HG02623 (cell line): ENCODE measurements at regions not wholly inside any gene's neighbourhood (a gene's known extent, or its start where the extent isn't known, plus 50 kb on each side); places are given as distances from the start of the nearest gene placed in this dataset.
"Not testable (repeated sequence)": the region's sequence is repeated elsewhere in the genome, so short reads cannot be mapped to it uniquely, and the experiment has no call there.

Source experiments
- ATAC-seq: cut with Tn5 transposase; IDR thresholded peaks from one replicate; pipeline ENCODE4 v1.9.1; 2021; ENCODE audit warnings: moderate library complexity; ENCODE audit not compliant: unreplicated experiment

DNA sequence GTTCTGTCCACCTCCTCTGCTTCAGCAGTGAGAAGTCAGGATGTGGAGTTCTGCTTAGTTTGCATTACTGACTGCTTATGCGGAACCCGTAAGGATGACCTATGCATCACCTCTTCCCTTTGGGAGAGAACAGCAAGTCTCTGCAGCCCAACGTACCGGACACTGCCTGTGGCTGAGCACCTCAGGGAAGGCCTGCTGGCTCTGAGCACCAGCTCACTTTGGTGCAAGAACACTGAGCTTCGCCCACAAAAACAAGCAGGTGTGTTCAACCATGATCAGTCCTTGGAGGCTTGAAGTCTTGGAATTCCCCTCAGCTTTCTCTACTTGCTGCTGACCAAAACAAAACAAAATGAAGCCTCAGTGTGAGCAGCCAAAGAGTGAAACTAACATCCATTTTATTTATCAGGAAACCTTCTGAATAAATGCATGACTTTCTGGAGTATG is 52.7 kb upstream of the NCK2 start:
- peak; percentile 67 for ATAC-seq

DNA sequence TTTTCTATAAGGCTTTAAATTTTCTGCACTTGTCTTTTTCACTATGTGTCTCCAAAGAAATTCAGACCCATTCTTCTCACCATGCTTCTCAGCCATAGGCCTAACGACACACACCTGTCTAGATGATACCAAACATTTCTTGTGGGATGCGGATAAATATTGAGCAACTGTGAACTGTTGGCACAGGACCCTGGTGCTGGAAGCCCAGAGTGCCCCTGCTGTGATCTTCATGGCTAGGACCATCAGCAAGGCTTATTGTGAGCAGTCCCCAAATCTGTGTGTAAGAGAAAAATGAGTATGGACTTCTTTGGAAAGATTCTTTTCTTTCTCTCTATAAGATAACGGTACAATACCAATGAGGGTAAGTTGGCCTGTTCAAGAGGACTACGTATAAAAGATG is 54.1 kb upstream of the NCK2 start:
- ATAC-seq = no peak

DNA sequence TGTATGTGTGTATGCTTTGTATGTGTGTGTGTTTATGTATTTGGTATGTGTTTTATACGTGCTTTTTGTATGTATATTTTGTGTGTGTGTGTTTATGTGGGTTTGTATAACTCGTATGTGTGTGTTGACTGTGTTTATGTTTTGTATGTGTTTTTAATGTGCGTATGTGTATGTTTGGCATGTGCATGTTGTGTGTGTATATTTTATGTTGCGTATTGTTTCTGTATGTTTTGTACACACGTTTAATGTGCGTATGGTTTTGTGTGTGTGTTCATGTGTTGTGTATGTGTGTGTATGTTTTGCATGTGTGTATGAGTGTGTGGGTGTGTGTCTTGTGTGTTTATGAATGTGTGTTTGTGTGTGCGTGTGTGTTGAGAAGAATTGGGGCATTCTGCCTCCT is 55.2 kb upstream of the NCK2 start:
- ATAC-seq = no peak

DNA sequence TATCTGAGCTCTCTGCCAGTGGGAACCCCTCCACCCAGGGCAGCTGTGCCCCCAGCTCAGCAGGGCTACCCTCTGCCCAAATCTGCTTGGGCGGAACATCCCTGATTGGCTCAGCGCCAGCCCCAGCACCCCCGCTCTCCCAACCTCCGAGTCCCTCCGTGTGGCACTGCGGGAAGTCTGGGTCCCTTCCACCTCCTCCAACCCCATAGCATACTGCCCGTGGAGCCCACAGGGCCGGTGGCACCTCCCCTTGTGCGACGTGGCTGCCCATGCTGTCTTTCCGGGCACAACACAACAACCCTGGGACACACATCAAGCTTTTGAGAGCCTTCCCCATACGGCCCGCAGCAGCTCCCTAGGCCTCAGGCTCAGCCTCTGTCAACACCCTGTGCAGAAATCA is 55.8 kb upstream of the NCK2 start:
- no peak for ATAC-seq

DNA sequence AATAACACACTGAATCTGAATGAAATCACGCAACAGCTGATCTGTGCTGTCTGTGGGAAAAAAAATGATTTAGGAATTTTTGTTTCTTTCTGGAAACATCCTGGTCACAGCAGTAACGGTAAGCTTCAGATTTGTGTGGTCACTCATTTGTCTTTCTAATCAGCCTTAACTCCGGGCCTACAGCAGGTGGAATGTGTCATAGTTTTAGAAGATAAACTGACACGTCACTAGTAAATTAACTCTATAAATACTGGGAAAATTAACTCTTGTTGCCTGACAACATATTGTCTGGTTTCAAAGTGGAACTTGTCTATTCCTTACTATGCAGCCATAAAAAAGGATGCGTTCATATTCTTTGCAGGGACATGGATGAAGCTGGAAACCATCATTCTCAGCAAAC is 58.1 kb upstream of the NCK2 start:
- ATAC-seq = no peak

DNA sequence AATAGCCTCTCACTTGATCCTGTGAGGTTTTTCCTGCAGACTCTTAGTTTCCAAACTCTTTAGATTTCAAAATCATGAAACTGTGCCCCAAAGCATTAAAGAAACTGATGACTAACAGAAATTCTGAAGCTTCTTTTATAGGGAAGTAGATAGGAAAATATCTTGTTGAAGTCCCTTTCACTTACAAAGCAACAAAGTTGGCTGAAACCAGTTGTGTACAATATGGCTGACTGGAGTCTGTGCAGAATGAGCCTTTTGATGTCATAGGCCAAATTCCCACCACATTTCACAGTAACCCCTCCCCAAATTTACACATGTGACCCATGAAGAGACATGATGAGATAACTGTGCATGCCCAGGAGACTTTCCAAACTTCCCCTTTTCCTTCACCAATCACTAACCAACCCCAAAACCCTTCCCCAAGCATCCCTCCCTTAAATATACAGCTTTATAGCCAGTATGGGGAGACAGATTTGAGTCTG is 61.7 kb upstream of the NCK2 start:
- no peak for ATAC-seq

DNA sequence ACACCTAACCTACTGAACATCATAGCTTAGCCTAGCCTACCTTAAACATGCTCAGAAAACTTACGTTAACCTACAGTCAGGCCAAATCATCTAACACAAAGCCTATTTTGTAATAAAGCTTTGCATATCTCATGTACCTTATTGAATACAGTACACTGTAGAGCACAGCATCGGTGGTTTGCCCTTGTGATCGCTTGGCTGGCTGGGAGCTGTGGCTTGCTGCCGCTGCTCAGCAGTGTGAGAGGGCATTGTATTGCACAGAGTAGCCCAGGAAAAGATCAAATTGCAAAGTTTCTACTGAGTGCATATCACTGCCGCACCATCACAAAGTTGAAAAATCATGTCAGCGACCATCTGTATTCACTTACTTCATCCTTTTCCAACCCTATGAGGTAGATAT is 62.3 kb upstream of the NCK2 start:
- no peak for ATAC-seq

DNA sequence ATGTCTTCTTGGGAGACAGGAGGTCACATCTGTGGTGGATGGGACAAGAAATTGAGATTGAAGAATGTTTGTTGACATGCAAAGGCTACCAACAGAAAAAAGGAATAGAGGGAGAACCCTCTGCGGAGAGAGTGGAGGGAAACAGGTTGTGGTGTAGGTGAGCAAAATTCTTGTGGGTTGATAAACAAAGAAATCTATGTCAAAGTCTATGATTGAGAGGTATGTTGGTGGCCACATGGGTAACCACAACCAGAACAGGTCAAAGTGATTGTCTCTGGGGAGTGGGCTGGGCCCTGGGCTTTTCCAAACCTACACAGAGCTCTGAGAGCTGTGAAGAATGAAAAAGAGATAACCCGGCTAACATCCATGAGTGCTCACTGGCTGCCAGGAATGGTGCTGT is 62.8 kb upstream of the NCK2 start:
- ATAC-seq = no peak

DNA sequence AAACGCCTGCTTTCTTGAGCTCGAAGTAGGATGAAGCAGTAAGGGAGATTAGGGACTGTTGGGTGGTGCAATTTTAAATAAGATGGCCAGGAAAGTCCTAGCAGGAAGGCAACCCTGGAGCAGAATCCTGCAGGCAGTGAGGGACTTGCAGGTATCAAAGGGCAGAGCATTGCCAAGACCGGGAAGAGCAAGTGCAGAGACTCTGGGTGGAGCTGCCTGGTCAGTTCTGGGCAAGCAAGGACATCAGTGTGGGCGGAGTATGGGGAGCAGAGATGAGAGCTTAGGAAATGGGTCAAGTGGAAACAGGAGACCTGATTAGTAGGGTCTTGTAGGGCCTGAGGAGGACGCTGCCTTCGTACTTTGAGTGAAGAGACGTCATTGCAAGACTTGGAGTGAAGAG is 64.4 kb upstream of the NCK2 start:
- no peak for ATAC-seq

DNA sequence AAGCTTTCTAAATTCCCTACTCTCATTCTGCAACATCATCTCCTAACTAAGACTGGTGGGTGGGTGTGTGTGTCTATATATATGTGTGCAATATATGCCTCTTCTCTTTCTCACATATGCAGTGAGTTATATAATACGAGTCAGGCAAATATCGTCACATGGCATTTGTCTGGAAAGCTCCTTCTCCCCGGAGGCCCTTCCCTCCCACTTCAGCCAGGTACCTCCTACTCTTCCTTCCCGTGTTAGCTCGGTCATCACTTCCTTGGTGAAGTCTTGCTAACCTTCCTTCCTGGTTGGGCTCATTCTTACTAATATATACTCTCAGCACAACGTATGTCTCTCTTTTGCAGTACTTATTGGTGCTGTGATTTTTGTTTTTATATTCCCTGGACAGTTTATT is 66.4 kb upstream of the NCK2 start:
- no peak for ATAC-seq

DNA sequence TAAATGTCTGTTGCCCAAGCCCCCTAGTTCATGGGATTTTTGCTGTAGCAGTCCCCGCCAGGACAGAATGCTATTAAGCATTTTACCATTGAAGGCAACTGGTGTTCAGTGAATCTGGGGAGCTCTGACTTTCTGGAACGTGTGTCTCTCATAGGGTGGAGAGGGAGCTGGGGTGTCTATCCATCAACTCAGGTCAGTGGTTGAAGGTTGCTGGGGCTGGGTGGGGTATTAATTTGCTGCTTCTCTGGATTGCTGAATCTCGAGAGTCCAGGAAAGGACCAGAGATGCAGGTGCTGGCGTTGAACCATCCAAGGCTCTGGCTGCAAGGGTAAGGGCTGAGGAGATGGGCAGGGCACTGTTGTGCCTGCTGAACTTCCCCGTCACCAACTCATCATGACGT is 66.8 kb upstream of the NCK2 start:
- ATAC-seq = no peak

DNA sequence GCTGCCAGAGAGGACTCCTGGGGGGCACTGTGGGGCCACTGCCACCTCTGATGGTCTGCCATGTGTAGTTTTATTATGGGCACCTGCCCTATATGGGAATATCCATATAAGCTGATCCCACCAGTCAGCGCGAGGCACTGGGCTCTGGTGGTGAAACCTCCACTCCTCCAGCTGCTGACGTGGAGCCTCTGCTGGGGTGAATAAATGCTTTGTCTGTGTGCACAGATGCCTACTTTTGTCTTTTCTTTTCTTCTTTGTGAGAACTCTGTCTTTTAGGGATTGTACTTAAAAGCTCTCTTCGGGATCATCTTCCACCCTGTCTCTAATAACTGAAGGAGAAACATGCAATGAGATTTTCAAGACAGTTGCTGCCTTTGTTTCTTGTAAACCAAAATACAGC is 68.9 kb upstream of the NCK2 start:
- no peak for ATAC-seq

DNA sequence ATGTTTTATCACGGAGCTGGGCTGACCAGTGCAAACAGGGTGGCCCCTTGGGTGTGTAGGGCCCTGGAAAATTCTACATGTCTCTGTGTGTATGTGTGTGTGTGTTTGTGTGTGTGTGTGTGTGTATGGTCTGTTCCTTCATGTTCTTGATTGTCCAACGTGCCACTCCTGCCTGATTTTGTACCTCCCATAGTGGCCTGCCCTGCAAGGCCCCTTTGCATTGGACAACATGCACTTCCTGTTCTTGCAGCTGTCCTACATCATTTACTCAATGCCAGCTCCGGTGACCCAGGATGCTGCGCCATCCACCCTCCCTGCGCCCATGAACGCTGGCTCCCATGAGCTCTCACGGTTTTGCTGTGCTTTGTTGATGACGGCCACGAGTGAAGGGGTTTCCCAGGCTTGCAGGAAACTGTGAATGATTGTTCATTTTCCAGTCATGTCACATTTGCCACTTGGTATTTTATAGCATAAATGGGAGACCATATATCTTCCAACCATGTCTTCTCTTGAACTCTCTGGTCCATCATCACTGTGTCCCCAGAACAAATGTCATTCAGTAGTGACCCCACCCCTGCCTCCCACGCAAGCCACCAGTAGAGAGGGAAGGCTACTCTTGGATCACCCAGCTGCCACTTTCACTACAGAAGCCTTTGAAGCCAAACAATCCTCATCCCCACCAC is 69.7 kb upstream of the NCK2 start:
- ATAC-seq = no peak

DNA sequence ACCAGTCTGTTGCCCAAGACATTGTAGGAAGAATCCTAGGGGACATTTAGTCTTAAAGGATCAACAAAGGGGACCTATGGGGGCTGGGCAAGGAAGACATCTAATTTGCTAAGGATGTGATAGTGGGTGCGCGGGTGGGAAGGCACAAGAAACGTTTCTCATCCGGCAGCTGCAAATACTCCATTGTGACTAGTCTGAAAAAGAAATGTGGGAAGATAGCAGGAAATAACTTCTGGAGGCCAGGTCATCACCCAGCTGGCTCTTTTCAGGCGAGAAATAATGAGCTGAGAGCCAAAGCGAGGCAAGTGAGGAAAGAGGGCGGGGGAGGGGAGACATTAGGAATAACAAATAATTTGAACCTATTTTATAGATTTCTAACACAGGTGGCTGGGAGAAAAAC is 70.3 kb upstream of the NCK2 start:
- no peak for ATAC-seq

DNA sequence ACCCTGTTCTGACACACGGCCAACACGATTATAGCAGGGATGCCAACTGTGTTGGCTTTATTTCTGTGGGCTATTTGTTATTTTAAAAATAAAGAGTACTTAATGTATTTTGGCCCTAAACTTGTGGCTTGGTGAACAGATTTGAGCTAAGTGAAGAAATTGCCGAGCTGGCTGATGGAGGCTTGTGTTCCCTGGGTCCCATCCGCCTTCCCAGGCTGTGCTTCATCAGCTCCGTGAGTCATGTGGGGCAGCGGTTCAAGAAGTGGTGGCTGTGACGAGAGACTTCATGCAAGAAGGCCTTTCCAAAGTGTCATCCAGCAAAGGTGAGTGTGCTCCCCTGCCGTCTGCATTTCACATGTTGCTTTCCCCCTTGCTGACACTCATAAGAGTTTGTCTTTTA is 73.6 kb upstream of the NCK2 start:
- ATAC-seq = no peak

DNA sequence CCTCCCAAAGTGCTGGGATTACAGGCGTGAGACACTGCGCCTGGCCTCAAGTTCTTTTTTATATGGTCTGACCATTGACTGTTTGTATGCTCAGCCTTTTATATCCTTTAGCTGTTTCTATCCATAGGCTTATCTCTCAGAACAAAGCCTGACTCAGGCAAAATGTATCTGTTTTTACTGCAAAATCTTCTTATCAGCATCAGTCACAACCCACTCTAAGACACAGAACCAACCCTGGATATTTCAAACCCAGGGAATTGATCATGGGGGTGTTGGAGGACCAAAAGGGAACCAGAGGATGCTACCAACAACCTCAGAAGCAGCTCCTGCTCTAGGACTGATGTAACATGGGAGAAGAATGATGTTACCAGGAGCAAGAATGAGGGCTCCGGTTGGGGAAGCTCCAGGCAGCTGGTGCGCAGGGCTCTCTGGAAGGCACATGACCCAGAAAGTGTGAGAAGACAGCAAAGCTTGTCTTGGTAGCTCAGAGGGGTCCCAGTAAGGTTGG is 75.3 kb upstream of the NCK2 start:
- no peak for ATAC-seq

DNA sequence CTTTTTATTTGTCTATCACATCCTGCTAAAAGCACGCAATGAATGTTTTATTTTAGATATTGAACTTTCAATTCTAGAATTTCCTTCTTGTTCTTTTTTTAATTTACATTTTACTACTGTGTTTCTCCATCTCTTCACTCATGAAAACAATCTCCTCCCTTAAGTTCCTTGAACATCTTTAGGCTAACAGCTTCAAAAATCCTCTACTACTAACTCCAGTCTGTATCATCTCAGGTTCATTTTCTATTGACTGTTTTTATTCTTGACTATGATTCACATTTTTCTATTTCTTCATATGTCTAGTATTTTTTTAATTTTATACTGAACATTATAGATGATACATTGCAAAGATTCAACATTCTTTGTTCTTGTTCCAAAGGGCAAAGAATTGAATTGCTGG is 79.2 kb upstream of the NCK2 start:
- no peak for ATAC-seq

DNA sequence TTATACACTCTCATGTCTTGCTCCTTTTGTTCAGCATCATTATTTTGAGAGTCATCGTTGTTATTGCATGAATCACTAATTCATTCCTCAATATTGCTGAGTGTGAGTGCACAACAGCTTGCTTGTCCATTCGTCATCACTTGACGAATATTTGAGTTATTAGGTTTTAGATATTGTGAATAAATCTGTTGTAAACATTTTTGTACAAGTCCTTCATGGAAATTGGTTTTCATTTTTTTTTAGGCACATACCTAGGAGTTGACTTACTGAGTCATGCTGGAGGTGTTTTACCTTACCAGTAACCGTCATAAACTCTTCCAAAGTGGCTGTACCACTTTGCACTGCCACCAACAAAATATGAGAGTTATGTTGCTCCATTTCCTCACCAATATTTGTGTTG is 84.2 kb upstream of the NCK2 start:
- no peak for ATAC-seq

DNA sequence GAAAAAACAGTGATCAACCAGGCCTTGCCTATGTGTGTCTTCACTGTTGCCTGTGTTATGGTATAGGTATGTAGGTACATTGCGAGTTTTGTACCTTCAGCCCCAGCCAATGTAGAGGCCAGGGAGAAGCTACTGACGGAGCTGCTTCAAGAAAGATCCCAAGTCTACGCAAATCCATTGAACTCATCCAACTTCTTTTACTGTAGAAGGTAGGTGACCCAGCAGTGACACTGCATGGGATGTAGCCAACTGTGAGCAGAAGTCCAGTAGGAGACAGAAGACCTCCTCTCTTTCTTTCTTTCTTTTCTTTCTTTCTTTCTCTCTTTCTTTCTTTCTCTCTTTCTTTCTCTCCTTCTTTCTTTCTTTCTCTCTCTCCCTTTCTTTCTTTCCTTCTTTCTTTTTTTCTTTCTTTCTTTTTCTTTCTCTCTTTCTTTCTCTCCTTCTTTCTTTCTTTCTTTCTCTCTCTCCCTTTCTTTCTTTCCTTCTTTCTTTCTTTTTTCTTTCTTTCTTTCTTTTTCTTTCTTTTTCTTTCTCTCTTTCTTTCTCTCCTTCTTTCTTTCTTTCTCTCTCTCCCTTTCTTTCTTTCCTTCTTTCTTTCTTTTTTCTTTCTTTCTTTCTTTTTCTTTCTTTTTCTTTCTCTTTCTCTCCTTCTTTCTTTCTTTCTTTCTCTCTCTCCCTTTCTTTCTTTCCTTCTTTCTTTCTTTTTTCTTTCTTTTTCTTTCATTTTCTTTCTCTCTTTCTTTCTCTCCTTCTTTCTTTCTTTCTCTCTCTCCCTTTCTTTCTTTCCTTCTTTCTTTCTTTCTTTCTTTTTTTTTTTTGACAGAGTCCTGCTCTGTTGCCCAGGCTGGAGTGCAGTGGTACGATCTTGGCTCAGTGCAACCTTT is 88.7 kb upstream of the NCK2 start:
- not testable (repeated sequence) for ATAC-seq

DNA sequence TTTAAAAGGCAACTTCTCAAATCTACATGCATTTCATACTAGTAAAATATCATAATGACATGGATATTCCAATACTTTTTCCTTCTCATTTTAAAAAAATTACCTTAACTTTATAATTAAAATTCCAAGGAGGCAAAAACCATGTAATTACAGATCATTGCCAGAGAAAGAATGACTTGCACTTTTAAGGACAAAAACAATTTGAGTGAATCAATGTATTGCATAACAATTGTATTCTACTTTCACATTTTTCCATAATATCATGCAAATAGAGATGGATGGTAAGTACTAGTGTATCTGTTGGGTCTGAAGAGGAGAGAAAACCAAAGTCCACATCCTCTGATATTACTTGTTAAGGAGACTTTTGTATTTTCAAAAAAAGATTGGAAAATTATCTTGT is 89.5 kb upstream of the NCK2 start:
- no peak for ATAC-seq

DNA sequence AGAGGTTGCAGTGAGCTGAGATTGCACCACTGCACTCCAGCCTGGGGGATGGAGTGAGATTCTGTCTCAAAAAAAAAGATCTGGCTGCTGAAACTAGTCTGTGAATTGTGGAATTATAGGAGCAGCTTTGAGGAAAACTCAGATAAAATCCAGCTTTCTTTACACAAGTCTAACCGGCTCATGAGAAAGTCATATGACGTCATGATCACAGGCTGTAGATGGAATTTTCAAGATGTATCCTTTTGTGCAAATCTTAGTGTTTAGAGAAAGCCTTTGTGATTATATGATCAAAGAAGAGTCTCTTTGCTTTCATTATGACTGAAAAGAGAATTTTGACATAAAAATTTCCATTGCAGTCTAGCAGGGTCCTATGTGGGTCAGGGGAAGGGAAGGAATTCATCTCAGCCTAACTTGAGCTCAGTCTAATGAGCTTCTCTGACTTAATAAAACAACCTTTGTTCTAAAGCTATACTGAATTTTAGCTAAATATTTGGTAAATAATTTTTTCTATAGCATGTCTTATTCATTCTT is 90.2 kb upstream of the NCK2 start:
- ATAC-seq = no peak

DNA sequence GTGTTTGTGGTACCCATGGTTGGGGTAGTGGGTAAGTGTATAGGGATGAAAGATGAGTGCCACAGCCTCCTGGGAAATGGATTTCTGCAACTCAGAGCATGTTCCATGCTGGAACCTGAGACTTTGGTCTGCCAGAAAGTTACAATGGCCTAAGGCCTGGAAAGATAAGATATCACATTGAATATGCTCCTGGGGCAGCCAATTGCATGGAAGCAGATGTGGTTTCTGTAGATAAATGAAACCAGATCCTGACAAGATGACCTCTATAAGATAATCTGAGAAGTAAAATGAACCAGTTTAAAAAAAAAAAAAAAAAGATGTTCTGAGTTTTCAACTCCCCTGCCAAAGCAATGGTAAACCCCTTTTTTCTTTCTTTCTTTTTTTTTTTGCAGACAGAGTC is 91.4 kb upstream of the NCK2 start:
- ATAC-seq = no peak
